Suprapubic skin (tissue), 4 donors: ENCODE measurements at regions not wholly inside any gene's neighbourhood (a gene's known extent, or its start where the extent isn't known, plus 50 kb on each side); places are given as distances from the start of the nearest gene placed in this dataset.

ENCODE experiments used
- CTCF ChIP-seq, 2 donors: fragments of 200-600 bp in 1 of 2; fragments of 450-650 bp in 1 of 2; sonication (generic) in 1 of 2; IDR thresholded peaks; one replicate each; pipeline ENCODE4 v1.5.1; 2016 to 2019; ENCODE audit warnings: antibody characterized with exemption in 2 of 2, mild to moderate bottlenecking in 1 of 2, moderate library complexity in 1 of 2
- POLR2A ChIP-seq, 2 donors: fragments of 450-650 bp; IDR thresholded peaks; one replicate each; pipeline ENCODE4 v1.6.1; 2017; ENCODE audit warnings: antibody characterized with exemption in 2 of 2, mild to moderate bottlenecking in 2 of 2, moderate library complexity in 2 of 2
- POLR2AphosphoS5 ChIP-seq, 3 donors: sonication (generic); formaldehyde crosslinking; IDR thresholded peaks; one replicate each; pipeline ENCODE4 v1.6.1; 2017; ENCODE audit warnings: antibody characterized with exemption in 3 of 3

- TF ChIP-seq POLR2A (IDR thresholded peaks at IDR 0.05): no peak
- TF ChIP-seq POLR2AphosphoS5 (IDR thresholded peaks at IDR 0.05): no peak
- TF ChIP-seq CTCF (IDR thresholded peaks at IDR 0.05): no peak
Observed at GRCh38 chr1:217137210-217137881, 414.1 kb upstream of the ESRRG start.
